H9 (cell line): ENCODE measurements at regions not wholly inside any gene's neighbourhood (a gene's known extent, or its start where the extent isn't known, plus 50 kb on each side); places are given as distances from the start of the nearest gene placed in this dataset.
"Not testable (repeated sequence)": the region's sequence is repeated elsewhere in the genome, so short reads cannot be mapped to it uniquely, and the experiment has no call there.

Experiments
- DNase-seq: peaks from one replicate; pipeline ENCODE4 v3.0.0-alpha.2; 2017
- H2AFZ ChIP-seq: one replicate; pipeline ENCODE4 v1.6.1; 2013; ENCODE audit warnings: mild to moderate bottlenecking, low read length, control low read depth, moderate library complexity
- H2AK5ac ChIP-seq: 2 replicates; pipeline ENCODE4 v1.6.1; 2013; ENCODE audit warnings: low read length, control low read depth, mixed read lengths; ENCODE audit not compliant: insufficient read length
- H2BK120ac ChIP-seq: one replicate; pipeline ENCODE4 v1.6.1; 2013; ENCODE audit warnings: low read depth, mild to moderate bottlenecking, low read length, control low read depth, inconsistent platforms; ENCODE audit not compliant: poor library complexity, severe bottlenecking
- H2BK12ac ChIP-seq: 2 replicates; pipeline ENCODE4 v1.6.1; 2013; ENCODE audit warnings: low read length, control low read depth, mixed read lengths, low read depth; ENCODE audit not compliant: insufficient read length
- H2BK15ac ChIP-seq: 2 replicates; pipeline ENCODE4 v1.6.1; 2013; ENCODE audit warnings: low read depth, low read length, control low read depth
- H2BK20ac ChIP-seq: one replicate; pipeline ENCODE4 v1.6.1; 2013; ENCODE audit warnings: low read depth, mild to moderate bottlenecking, low read length, control low read depth, inconsistent platforms; ENCODE audit not compliant: poor library complexity, severe bottlenecking
- H2BK5ac ChIP-seq: 2 replicates; pipeline ENCODE4 v1.6.1; 2013; ENCODE audit warnings: low read length, control low read depth, mixed read lengths; ENCODE audit not compliant: insufficient read length
- H3K14ac ChIP-seq: 2 replicates; pipeline ENCODE4 v1.6.1; 2013; ENCODE audit warnings: low read length, control low read depth; ENCODE audit not compliant: insufficient read depth
- H3K18ac ChIP-seq: 2 replicates; pipeline ENCODE4 v1.6.1; 2013; ENCODE audit warnings: low read depth, mild to moderate bottlenecking, mixed read lengths, low read length, control low read depth; ENCODE audit not compliant: insufficient read length
- H3K23ac ChIP-seq: 2 replicates; pipeline ENCODE4 v1.6.1; 2013; ENCODE audit warnings: low read length, control low read depth, mixed read lengths, low read depth; ENCODE audit not compliant: insufficient read length
- H3K23me2 ChIP-seq: 2 replicates; pipeline ENCODE4 v1.6.1; 2013; ENCODE audit warnings: low read depth, mild to moderate bottlenecking, mixed read lengths, low read length, control low read depth; ENCODE audit not compliant: insufficient read length, poor library complexity, severe bottlenecking
- H3K27ac ChIP-seq: 2 replicates; pipeline ENCODE4 v1.5.1; 2013; ENCODE audit warnings: low read length, control low read depth, mixed read lengths, low read depth; ENCODE audit not compliant: insufficient read length
- H3K27me3 ChIP-seq: 2 replicates; pipeline ENCODE4 v1.6.1; 2013; ENCODE audit warnings: low read length, control low read depth, inconsistent platforms; ENCODE audit not compliant: insufficient read depth
- H3K4ac ChIP-seq: 2 replicates; pipeline ENCODE4 v1.6.1; 2013; ENCODE audit warnings: low read depth, mild to moderate bottlenecking, control low read depth, inconsistent platforms, low read length, moderate library complexity
- H3K4me1 ChIP-seq: 2 replicates; pipeline ENCODE4 v1.6.1; 2013; ENCODE audit warnings: low read length, control low read depth, inconsistent platforms; ENCODE audit not compliant: insufficient read depth
- H3K4me2 ChIP-seq: 2 replicates; pipeline ENCODE4 v1.6.1; 2013; ENCODE audit warnings: low read length, control low read depth, mixed read lengths; ENCODE audit not compliant: insufficient read length, insufficient read depth
- H3K56ac ChIP-seq: 2 replicates; pipeline ENCODE4 v1.6.1; 2013; ENCODE audit warnings: low read depth, mild to moderate bottlenecking, mixed read lengths, low read length, control low read depth; ENCODE audit not compliant: insufficient read length
- H3K79me1 ChIP-seq: 2 replicates; pipeline ENCODE4 v1.6.1; 2013; ENCODE audit warnings: low read depth, mild to moderate bottlenecking, moderate library complexity, low read length, control low read depth, inconsistent platforms; ENCODE audit not compliant: insufficient read depth, poor library complexity, severe bottlenecking
- H3K79me2 ChIP-seq: 2 replicates; pipeline ENCODE4 v1.6.1; 2013; ENCODE audit warnings: low read length, control low read depth, inconsistent platforms; ENCODE audit not compliant: insufficient read depth
- H3K9ac ChIP-seq: 2 replicates; pipeline ENCODE4 v1.6.1; 2013; ENCODE audit warnings: low read length, control low read depth, mixed read lengths; ENCODE audit not compliant: insufficient read length; ENCODE audit errors: extremely low read depth
- H3K9me3 ChIP-seq: one replicate; pipeline ENCODE4 v1.6.1; 2013; ENCODE audit warnings: low read depth, low read length, inconsistent platforms; ENCODE audit not compliant: control insufficient read depth
- H3T11ph ChIP-seq: one replicate; pipeline ENCODE4 v1.6.1; 2013; ENCODE audit warnings: mild to moderate bottlenecking, low read length, control low read depth, inconsistent platforms
- H4K20me1 ChIP-seq: one replicate; pipeline ENCODE4 v1.6.1; 2013; ENCODE audit not compliant: control insufficient read depth, insufficient read length, insufficient read depth
- H4K5ac ChIP-seq: 2 replicates; pipeline ENCODE4 v1.6.1; 2013; ENCODE audit warnings: low read depth, mild to moderate bottlenecking, mixed read lengths, low read length, control low read depth; ENCODE audit not compliant: insufficient read length
- H4K8ac ChIP-seq: replicated peaks from 2 replicates; pipeline ENCODE4 v1.6.1; 2013; ENCODE audit warnings: low read length, control low read depth, mixed read lengths, low read depth; ENCODE audit not compliant: insufficient read length
- H4K91ac ChIP-seq: 2 replicates; pipeline ENCODE4 v1.6.1; 2013; ENCODE audit warnings: low read depth, mild to moderate bottlenecking, moderate library complexity, mixed read lengths, low read length, control low read depth; ENCODE audit not compliant: insufficient read length
- H3K27ac Mint-ChIP-seq, 3 experiments: 2 replicates in 2 of 3; 3 replicates in 1 of 3; pipeline ENCODE4 v1.8.0; 2020 to 2021; ENCODE audit warnings: mixed read lengths in 3 of 3, mild to moderate bottlenecking in 1 of 3, moderate library complexity in 1 of 3
- H3K27me3 Mint-ChIP-seq: 2 replicates; pipeline ENCODE4 v1.8.0; 2021; ENCODE audit warnings: low read depth, mild to moderate bottlenecking, moderate library complexity, mixed read lengths
- H3K36me3 Mint-ChIP-seq, 3 experiments: 2 replicates in 2 of 3; 3 replicates in 1 of 3; pipeline ENCODE4 v1.8.0; 2020 to 2021; ENCODE audit warnings: low read depth in 3 of 3, mixed read lengths in 3 of 3; ENCODE audit not compliant: insufficient read depth in 1 of 3
- H3K4me1 Mint-ChIP-seq, 2 experiments: 2 replicates each; pipeline ENCODE4 v1.8.0; 2020; ENCODE audit warnings: mixed read lengths in 2 of 2
- H3K4me3 Mint-ChIP-seq, 2 experiments: 2 replicates in 1 of 2; 3 replicates in 1 of 2; pipeline ENCODE4 v1.8.0; 2020 to 2021; ENCODE audit warnings: mild to moderate bottlenecking in 2 of 2, mixed read lengths in 2 of 2, moderate library complexity in 1 of 2
- H3K9me3 Mint-ChIP-seq, 2 experiments: 2 replicates in 1 of 2; 3 replicates in 1 of 2; pipeline ENCODE4 v1.8.0; 2020; ENCODE audit warnings: mild to moderate bottlenecking in 2 of 2, mixed read lengths in 2 of 2, moderate library complexity in 1 of 2
- WGBS: extraction: QIAGEN DNeasy Blood & Tissue Kit; methylation state at CpG from one replicate; pipeline ENCODE4 v1.1.7; 2013; ENCODE audit warnings: missing lambda C conversion rate, low lambda C conversion rate, mixed read lengths; ENCODE audit not compliant: insufficient read length; ENCODE audit errors: extremely low coverage; 5-methylcytosine and 5-hydroxymethylcytosine counted together

GRCh38 chr1:149349448-149349847, 125.4 kb upstream of the NBPF19 start:
- H3K14ac ChIP-seq, H4K91ac ChIP-seq, H3K79me1 ChIP-seq, H2BK12ac ChIP-seq, H2BK120ac ChIP-seq, H2BK5ac ChIP-seq, H3T11ph ChIP-seq, H3K4me2 ChIP-seq, H3K27ac ChIP-seq, H3K9me3 Mint-ChIP-seq, H2BK20ac ChIP-seq, H3K9me3 ChIP-seq, H3K23ac ChIP-seq, H3K4ac ChIP-seq, H2AFZ ChIP-seq, H4K8ac ChIP-seq, H3K36me3 Mint-ChIP-seq, H3K23me2 ChIP-seq, H3K56ac ChIP-seq, H3K27me3 ChIP-seq, H2AK5ac ChIP-seq, H4K20me1 ChIP-seq, H3K4me1 ChIP-seq, H3K4me3 Mint-ChIP-seq, H3K27ac Mint-ChIP-seq, H3K9ac ChIP-seq, H3K4me1 Mint-ChIP-seq, DNase-seq, H4K5ac ChIP-seq, H3K18ac ChIP-seq, H2BK15ac ChIP-seq, H3K79me2 ChIP-seq, H3K27me3 Mint-ChIP-seq: not testable (repeated sequence)
- WGBS: no CpG with 5 or more reads among the region's 1 CpG

GRCh38 chr1:149352205-149352604, 122.6 kb upstream of the NBPF19 start:
- not testable (repeated sequence) for DNase-seq, H2BK15ac ChIP-seq, H3K9me3 ChIP-seq, H2AK5ac ChIP-seq, H3K4me3 Mint-ChIP-seq, H3K4me1 ChIP-seq, H3K23me2 ChIP-seq, H3T11ph ChIP-seq, H3K27ac ChIP-seq, H3K23ac ChIP-seq, H3K79me1 ChIP-seq, H4K20me1 ChIP-seq, H3K79me2 ChIP-seq, H3K4me1 Mint-ChIP-seq, H2AFZ ChIP-seq, H4K5ac ChIP-seq, H4K91ac ChIP-seq, H3K27me3 ChIP-seq, H3K9ac ChIP-seq, H3K14ac ChIP-seq, H3K27me3 Mint-ChIP-seq, H2BK120ac ChIP-seq, H3K4ac ChIP-seq, H3K56ac ChIP-seq, H3K4me2 ChIP-seq, H2BK20ac ChIP-seq, H4K8ac ChIP-seq, H3K18ac ChIP-seq, H3K9me3 Mint-ChIP-seq, H2BK12ac ChIP-seq, H3K36me3 Mint-ChIP-seq, H2BK5ac ChIP-seq, H3K27ac Mint-ChIP-seq
- no CpG with 5 or more reads among the region's 1 CpG for whole genome bisulfite sequencing
